Naive thymus-derived CD8-positive, alpha-beta T cell (primary cell): ENCODE measurements at regions not wholly inside any gene's neighbourhood (a gene's known extent, or its start where the extent isn't known, plus 50 kb on each side); places are given as distances from the start of the nearest gene placed in this dataset.

ENCODE experiments used
- ATAC-seq, 2 donors: fragments of 150-1000 bp; cut with Tn5 transposase in 1 of 2; sonication (Bioruptor Pico), chemical (Tn5 transposase) in 1 of 2; 1 replicate in 1 of 2; 2 replicates in 1 of 2; pipeline ENCODE4 v1.10.0; 2021; ENCODE audit warnings: mild to moderate bottlenecking in 2 of 2, moderate library complexity in 2 of 2
- POLR2A ChIA-PET: fragments of 350-600 bp; sonication (Branson Sonifier 250); formaldehyde crosslinking; loops from one replicate; lab custom pipeline; 2021; ENCODE audit warnings: antibody characterized with exemption; lab: Charles Lee
- DNase-seq, 10 donors: peaks; one replicate each; pipeline versions ENCODE4 v3.0.0 to v3.0.0-alpha.2; 2020 to 2022
- H3K27ac Mint-ChIP-seq, 10 donors: one replicate each; pipeline ENCODE4 v1.8.0; 2020 to 2022; ENCODE audit warnings: mild to moderate bottlenecking in 10 of 10, mixed read lengths in 10 of 10, moderate library complexity in 4 of 10, inconsistent platforms in 1 of 10
- H3K27me3 Mint-ChIP-seq, 5 donors: one replicate each; pipeline ENCODE4 v1.8.0; 2021 to 2022; ENCODE audit warnings: mixed read lengths in 5 of 5
- H3K36me3 Mint-ChIP-seq, 3 donors: one replicate each; pipeline ENCODE4 v1.8.0; 2020 to 2022; ENCODE audit warnings: mixed read lengths in 3 of 3, mild to moderate bottlenecking in 2 of 3, inconsistent platforms in 1 of 3
- H3K4me1 Mint-ChIP-seq, 4 donors: one replicate each; pipeline ENCODE4 v1.8.0; 2021 to 2022; ENCODE audit warnings: mixed read lengths in 4 of 4
- H3K4me3 Mint-ChIP-seq, 10 donors: one replicate each; pipeline ENCODE4 v1.8.0; 2020 to 2022; ENCODE audit warnings: mild to moderate bottlenecking in 10 of 10, mixed read lengths in 10 of 10, moderate library complexity in 6 of 10, inconsistent platforms in 1 of 10
- H3K9me3 Mint-ChIP-seq, 9 donors: one replicate each; pipeline ENCODE4 v1.8.0; 2020 to 2022; ENCODE audit warnings: mixed read lengths in 9 of 9, mild to moderate bottlenecking in 3 of 9, inconsistent platforms in 1 of 9, moderate library complexity in 1 of 9

DNA sequence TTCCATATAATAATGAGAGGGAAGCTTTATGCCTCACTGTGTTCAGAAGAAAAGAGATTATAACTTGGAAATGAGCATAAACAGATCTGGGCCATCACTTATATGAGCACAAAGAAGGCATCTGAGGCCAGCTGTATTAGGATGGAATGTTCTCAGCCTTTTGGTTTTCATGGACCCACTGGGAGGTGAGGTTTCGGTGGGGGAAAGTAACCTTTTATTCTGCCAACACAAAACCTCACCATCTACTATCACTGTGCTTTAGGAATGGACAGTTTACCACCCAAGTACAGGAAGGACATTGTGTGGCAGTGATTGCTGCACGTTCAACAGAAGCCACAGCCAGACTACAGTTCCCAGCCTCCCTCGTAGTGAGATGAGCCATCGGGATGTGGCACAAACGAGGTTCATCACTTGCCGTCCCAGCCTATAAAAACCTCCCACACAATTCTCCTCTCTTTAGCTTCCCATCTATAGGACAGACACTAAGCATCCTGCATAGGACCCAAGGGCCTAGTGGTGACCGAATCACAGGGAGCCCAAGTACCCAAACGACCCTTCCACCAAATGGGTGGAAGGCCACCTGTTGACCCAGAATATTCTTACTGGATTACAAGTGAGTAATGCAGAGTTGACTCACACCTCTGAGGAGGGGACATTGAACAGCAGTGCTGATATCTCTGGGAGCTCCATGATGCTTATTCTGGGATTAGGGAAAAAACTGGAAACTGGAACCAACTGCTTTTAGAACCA is 121.5 kb upstream of the RAG2 start:
- no peak for DNase-seq
- no peaks in the 10 kb centered on the region for H3K9me3 Mint-ChIP-seq
- H3K27me3 Mint-ChIP-seq, result peaks cover 8 to 24% (median 14%) of the 10 kb centered on the region in 5 donors
- no peak overlapping the region for H3K27ac Mint-ChIP-seq
- H3K36me3 Mint-ChIP-seq, result no peaks in the 10 kb centered on the region
- H3K4me1 Mint-ChIP-seq, result no peaks in the 10 kb centered on the region
- POLR2A ChIA-PET, result no interaction called here
- no peak overlapping the region for H3K4me3 Mint-ChIP-seq
- ATAC-seq, result no peak

- no peaks in the 10 kb centered on the region for H3K9me3 Mint-ChIP-seq
- no peaks in the 10 kb centered on the region for H3K36me3 Mint-ChIP-seq
- no peak for ATAC-seq
- H3K27ac Mint-ChIP-seq, result no peak overlapping the region
- peaks cover 14 to 28% (median 17%) of the 10 kb centered on the region in 5 donors for H3K27me3 Mint-ChIP-seq
- H3K4me1 Mint-ChIP-seq, result no peaks in the 10 kb centered on the region
- H3K4me3 Mint-ChIP-seq, result no peak overlapping the region
- POLR2A ChIA-PET, result no interaction called here
- no peak for DNase-seq
These were observed 120.4 kb upstream of the RAG2 start for GRCh38 chr11:36718451-36718850.

DNA sequence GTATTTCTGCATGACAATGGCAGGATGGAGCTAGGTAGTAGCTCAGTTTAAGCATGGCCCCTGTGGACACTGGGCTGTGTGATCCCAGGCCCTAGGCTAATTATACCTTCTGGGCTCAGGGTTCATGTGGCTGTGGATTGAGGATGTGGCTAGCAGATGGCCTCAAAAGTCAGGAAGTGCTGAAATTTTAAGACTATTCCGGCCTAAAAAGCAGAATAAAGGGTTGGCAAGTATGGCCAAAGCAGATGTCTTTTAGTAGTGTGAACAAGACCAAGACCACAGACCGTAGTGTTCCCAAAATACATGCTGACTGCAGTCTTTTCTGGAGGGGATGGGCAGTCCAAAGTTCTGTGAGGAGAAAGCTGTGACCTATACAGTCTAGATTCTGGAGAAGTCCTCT is 115.7 kb upstream of the RAG2 start:
- POLR2A ChIA-PET, result no interaction called here
- no peaks in the 10 kb centered on the region for H3K9me3 Mint-ChIP-seq
- ATAC-seq, result no peak
- no peaks in the 10 kb centered on the region for H3K36me3 Mint-ChIP-seq
- peaks cover 19 to 35% (median 28%) of the 10 kb centered on the region in 5 donors for H3K27me3 Mint-ChIP-seq
- H3K4me3 Mint-ChIP-seq, result no peak overlapping the region
- DNase-seq, result no peak
- H3K4me1 Mint-ChIP-seq, result no peaks in the 10 kb centered on the region
- no peak overlapping the region for H3K27ac Mint-ChIP-seq

DNA sequence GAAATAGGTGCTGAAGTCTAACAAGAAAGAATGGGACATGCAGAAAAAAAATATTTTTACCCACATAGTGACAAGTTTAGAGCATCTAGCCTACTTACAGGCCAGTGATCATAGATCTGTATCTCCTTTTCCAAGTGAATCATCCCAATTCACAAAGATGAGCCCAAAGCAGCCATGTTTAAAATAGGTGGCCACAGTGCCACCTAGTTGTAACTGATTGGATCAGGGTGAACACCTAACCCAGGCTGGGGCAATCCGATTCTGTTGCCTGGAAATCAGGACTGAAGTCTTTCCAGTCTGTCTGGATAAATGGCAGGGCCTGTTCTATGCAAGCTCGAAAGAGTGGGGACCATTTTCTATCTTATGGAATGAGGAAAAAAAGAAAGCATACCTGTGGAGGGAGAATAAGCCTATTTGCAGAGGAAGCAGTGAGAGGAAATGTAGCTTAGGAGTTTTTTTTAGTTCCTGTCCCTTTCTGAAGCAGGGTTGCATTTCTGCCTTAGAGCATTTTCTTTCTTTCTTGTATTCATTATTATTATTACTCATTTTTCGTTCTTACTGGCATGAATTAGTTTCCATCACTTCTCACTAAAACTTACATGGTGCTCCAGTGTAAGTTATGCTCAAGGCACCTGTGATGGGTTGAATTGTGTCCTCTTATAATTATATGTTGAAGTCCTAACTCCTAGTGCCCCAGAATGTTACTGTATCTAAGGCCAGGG is 113.2 kb upstream of the RAG2 start:
- H3K9me3 Mint-ChIP-seq, result no peaks in the 10 kb centered on the region
- ATAC-seq, result no peak
- no peak overlapping the region for H3K27ac Mint-ChIP-seq
- no peak overlapping the region for H3K4me3 Mint-ChIP-seq
- no peak for DNase-seq
- peaks cover 19 to 56% (median 38%) of the 10 kb centered on the region in 5 donors for H3K27me3 Mint-ChIP-seq
- no peaks in the 10 kb centered on the region for H3K4me1 Mint-ChIP-seq
- no peaks in the 10 kb centered on the region for H3K36me3 Mint-ChIP-seq
- POLR2A ChIA-PET, result no interaction called here
